ENCODE measurements at regions not wholly inside any gene's neighbourhood (a gene's known extent, or its start where the extent isn't known, plus 50 kb on each side); places are given as distances from the start of the nearest gene placed in this dataset.

DNA sequence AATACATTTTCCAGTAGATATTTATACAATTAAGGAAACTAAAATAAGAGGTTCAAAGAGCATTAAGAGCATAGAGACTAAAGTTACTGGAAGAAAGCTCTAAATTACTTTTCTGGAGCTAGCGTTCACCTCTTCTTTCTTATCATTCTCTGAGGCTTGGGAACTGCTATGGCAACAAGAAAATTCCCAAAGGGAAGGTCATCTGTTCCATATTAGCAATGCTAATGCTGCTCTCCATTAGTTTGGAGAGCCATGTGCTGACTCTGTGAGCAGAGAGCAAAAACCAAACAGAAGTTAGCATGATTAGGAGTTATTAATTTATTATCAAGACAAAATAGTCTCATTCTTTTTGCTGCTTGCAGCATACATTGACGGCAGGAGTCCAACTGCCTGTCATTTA, 143.1 kb upstream of the SLC16A7 start:
- no peak for DNase-seq
- Histone ChIP-seq H3K4me3 (no peak overlapping the region), H3K9me3 (no peaks in the 10 kb centered on the region), H3K36me3 (ENCODE audit: low read depth) (no peaks in the 10 kb centered on the region), H3K4me1 (ENCODE audit: low read depth) (no peaks in the 10 kb centered on the region)
- intact Hi-C loops (cut with DNase I, micrococcal nuclease), result no loop called here
- TF ChIP-seq, protein P1, sequence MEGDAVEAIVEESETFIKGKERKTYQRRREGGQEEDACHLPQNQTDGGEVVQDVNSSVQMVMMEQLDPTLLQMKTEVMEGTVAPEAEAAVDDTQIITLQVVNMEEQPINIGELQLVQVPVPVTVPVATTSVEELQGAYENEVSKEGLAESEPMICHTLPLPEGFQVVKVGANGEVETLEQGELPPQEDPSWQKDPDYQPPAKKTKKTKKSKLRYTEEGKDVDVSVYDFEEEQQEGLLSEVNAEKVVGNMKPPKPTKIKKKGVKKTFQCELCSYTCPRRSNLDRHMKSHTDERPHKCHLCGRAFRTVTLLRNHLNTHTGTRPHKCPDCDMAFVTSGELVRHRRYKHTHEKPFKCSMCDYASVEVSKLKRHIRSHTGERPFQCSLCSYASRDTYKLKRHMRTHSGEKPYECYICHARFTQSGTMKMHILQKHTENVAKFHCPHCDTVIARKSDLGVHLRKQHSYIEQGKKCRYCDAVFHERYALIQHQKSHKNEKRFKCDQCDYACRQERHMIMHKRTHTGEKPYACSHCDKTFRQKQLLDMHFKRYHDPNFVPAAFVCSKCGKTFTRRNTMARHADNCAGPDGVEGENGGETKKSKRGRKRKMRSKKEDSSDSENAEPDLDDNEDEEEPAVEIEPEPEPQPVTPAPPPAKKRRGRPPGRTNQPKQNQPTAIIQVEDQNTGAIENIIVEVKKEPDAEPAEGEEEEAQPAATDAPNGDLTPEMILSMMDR (IDR thresholded peaks at IDR 0.05), result no peak
- no peak for ATAC-seq

GRCh38 chr12:59452259-59452658, 143.6 kb upstream of the SLC16A7 start:
- DNase-seq, result no peak
- ATAC-seq, result no peak

DNA sequence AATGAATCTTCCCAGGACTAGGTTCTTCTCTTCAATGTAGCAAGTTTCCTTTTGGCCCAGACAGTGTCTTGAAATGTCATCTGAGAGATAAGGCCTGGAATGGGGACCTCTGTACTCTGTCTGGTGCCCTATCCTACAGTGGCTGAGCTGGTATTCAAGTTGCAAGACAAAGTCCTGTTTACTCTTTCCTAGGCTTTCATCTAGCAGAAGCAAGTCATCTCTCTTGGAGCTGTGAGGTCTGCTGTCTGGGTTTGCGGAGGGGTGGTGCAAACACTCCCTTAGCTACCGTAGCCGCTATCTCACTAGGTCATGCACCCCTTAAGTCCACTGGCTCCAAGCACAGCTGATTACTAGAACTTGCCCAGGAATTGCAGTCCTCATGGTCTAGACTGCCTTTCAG, 149.7 kb upstream of the SLC16A7 start:
- H3K4me1 ChIP-seq (ENCODE audit: low read depth), result no peaks in the 10 kb centered on the region
- intact Hi-C loops (cut with DNase I, micrococcal nuclease), result no loop called here
- DNase-seq, result no peak
- no peaks in the 10 kb centered on the region for H3K36me3 ChIP-seq (ENCODE audit: low read depth)
- no peak overlapping the region for H3K4me3 ChIP-seq
- no peaks in the 10 kb centered on the region for H3K9me3 ChIP-seq
- TF ChIP-seq, protein P1 (IDR thresholded peaks at IDR 0.05), result no peak
- no peak for ATAC-seq

More at GRCh38 chr12:59452259-59452658, 143.6 kb upstream of the SLC16A7 start:
- no peaks in the 10 kb centered on the region for H3K36me3 ChIP-seq (ENCODE audit: low read depth)
- TF ChIP-seq, protein P1 (IDR thresholded peaks at IDR 0.05), result no peak
- no peaks in the 10 kb centered on the region for H3K9me3 ChIP-seq
- intact Hi-C loops (cut with DNase I, micrococcal nuclease), result no loop called here
- no peaks in the 10 kb centered on the region for H3K4me1 ChIP-seq (ENCODE audit: low read depth)
- no peak overlapping the region for H3K4me3 ChIP-seq

DNA sequence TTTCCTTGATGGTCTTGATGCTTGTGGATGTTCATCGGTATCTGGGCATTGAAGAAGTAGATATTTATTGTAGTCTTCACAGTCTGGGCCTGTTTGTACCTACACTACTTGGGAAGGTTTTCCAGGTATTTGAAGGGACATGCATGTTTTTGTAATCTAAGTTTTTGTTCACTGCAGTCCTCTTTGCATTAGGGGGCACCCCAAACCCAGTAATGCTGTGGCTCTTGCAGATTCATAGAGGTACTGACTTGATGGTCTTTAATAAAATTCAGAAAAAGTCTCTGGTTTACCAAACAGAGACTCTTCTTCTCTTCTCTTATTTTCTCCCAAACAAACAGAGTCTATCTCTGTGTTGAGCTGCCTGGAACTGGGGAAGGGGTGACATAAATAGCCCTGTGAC, 150.9 kb upstream of the SLC16A7 start:
- Histone ChIP-seq H3K4me1 (ENCODE audit: low read depth) (no peaks in the 10 kb centered on the region), H3K4me3 (no peak overlapping the region), H3K36me3 (ENCODE audit: low read depth) (no peaks in the 10 kb centered on the region), H3K9me3 (peaks cover 7% of the 10 kb centered on the region)
- intact Hi-C loops (cut with DNase I, micrococcal nuclease), result no loop called here
- ATAC-seq (no peak), DNase-seq (peak in 1 of 3 donors; percentile 9)
- TF ChIP-seq, protein P1 (IDR thresholded peaks at IDR 0.05), result no peak

DNA sequence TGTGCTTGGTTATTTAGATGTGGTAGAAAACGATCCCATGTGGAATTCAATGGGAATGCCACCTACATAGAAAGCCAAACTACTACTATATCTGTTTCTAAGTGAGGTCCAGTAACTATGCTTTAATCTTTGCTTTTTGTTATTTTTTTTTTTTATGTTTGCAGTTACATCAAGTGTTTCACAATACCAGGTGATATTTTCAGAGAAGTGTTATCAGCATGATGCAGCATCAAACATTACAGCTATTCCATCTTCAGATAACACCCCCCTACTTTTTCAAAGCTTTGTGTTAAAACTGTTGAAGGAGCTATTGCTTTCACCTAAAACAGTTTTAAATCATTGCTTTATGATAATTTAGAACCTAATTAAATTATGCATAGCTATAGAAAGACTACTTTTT, 163.8 kb upstream of the SLC16A7 start:
- H3K9me3 ChIP-seq, result no peaks in the 10 kb centered on the region
- H3K4me1 ChIP-seq (ENCODE audit: low read depth), result no peaks in the 10 kb centered on the region
- H3K4me3 ChIP-seq, result no peak overlapping the region
- no peak for ATAC-seq
- no peaks in the 10 kb centered on the region for H3K36me3 ChIP-seq (ENCODE audit: low read depth)
- no peak for DNase-seq
- TF ChIP-seq, protein P1 (IDR thresholded peaks at IDR 0.05), result no peak
- intact Hi-C loops (cut with DNase I, micrococcal nuclease), result no loop called here

GRCh38 chr12:59431266-59431665, 164.6 kb upstream of the SLC16A7 start:
- H3K36me3 ChIP-seq (ENCODE audit: low read depth), result no peaks in the 10 kb centered on the region
- no peak for DNase-seq

More at GRCh38 chr12:59431266-59431665, 164.6 kb upstream of the SLC16A7 start:
- Histone ChIP-seq H3K9me3 (no peaks in the 10 kb centered on the region), H3K4me1 (ENCODE audit: low read depth) (no peaks in the 10 kb centered on the region), H3K4me3 (no peak overlapping the region)
- intact Hi-C loops (cut with DNase I, micrococcal nuclease), result no loop called here
- TF ChIP-seq, protein P1 (IDR thresholded peaks at IDR 0.05), result no peak
- no peak for ATAC-seq
